HCT116 (cell line): ENCODE measurements at regions not wholly inside any gene's neighbourhood (a gene's known extent, or its start where the extent isn't known, plus 50 kb on each side); places are given as distances from the start of the nearest gene placed in this dataset.

Experiments used
- ATAC-seq: fragments of 200-7000 bp; cut with Tn5 transposase; 2 replicates; pipeline ENCODE4 v1.9.1; 2020; ENCODE audit warnings: mild to moderate bottlenecking, moderate library complexity
- BruUV-seq: library from RNA; stranded (reverse); fragments of 400-500 nt; replicated peaks from 2 replicates; lab custom pipeline; 2021; lab: Mats Ljungman, UMichigan
- CTCF ChIA-PET: fragments of 300-600 bp; sonication (Branson Sonifier 250); formaldehyde crosslinking; loops from one replicate; lab custom pipeline; 2021; ENCODE audit warnings: antibody characterized with exemption; lab: Charles Lee
- POLR2A ChIA-PET: fragments of 300-600, 350-600 bp; sonication (Branson Sonifier 250); formaldehyde crosslinking; loops from one replicate; lab custom pipeline; 2021; ENCODE audit warnings: antibody characterized with exemption; lab: Charles Lee
- RAD21 ChIA-PET, 2 experiments: fragments of 300-600 bp; sonication (Branson Sonifier 250); formaldehyde crosslinking; loops; one replicate each; lab custom pipeline; 2023; ENCODE audit warnings: low total read pairs in 2 of 2; ENCODE audit not compliant: uncharacterized antibody in 2 of 2, unreplicated experiment in 2 of 2, low non-redundant PET in 1 of 2; lab: Charles Lee
- DNase-seq: peaks from one replicate; pipeline ENCODE4 v3.0.0-alpha.2; 2010; ENCODE audit warnings: low read depth, low spot score
- H2AFZ ChIP-seq: fragments of 200-600 bp; shearing (Covaris generic), sonication (generic); 2 replicates; pipeline ENCODE4 v1.6.1; 2017; ENCODE audit warnings: low read depth, mixed run types, mixed read lengths, antibody characterized with exemption, low read length; ENCODE audit not compliant: poor library complexity, severe bottlenecking
- H3K27ac ChIP-seq: 2 replicates; pipeline ENCODE4 v1.5.1; 2012; ENCODE audit warnings: low read depth, low read length
- H3K27me3 ChIP-seq: fragments of 200-600 bp; sonication (generic); 2 replicates; pipeline ENCODE4 v1.6.1; 2016; ENCODE audit warnings: mixed run types, low read length, mixed read lengths; ENCODE audit not compliant: insufficient read depth
- H3K36me3 ChIP-seq, 2 experiments: fragments of 200-500 bp in 1 of 2; fragments of 200-600 bp in 1 of 2; sonication (Bioruptor generic) in 1 of 2; sonication (generic) in 1 of 2; 2 replicates each; pipeline versions ENCODE4 v1.5.1 to v1.6.1; 2014 to 2016; ENCODE audit warnings: low read length in 2 of 2, inconsistent platforms in 1 of 2, mixed read lengths in 1 of 2, mixed run types in 1 of 2; ENCODE audit not compliant: insufficient read depth in 2 of 2, control insufficient read depth in 1 of 2
- H3K4me1 ChIP-seq, 2 experiments: fragments of 200-600 bp in 1 of 2; sonication (generic) in 1 of 2; 2 replicates each; pipeline versions ENCODE4 v1.5.1 to v1.6.1; 2012 to 2017; ENCODE audit warnings: low read length in 2 of 2, inconsistent platforms in 1 of 2, mild to moderate bottlenecking in 1 of 2, mixed read lengths in 1 of 2, mixed run types in 1 of 2, moderate library complexity in 1 of 2; ENCODE audit not compliant: insufficient read depth in 2 of 2, control insufficient read depth in 1 of 2
- H3K4me2 ChIP-seq: fragments of 200-600 bp; sonication (generic); 2 replicates; pipeline ENCODE4 v1.6.1; 2017; ENCODE audit warnings: mixed run types, low read length, mixed read lengths
- H3K4me3 ChIP-seq, 2 experiments: fragments of 200-600 bp in 1 of 2; sonication (generic) in 1 of 2; replicated peaks in 1 of 2; 2 replicates each; pipeline ENCODE4 v1.5.1; 2011 to 2016; ENCODE audit warnings: low read length in 2 of 2, control low read depth in 1 of 2, low read depth in 1 of 2, mild to moderate bottlenecking in 1 of 2, mixed read lengths in 1 of 2, mixed run types in 1 of 2
- H3K79me2 ChIP-seq: fragments of 200-600 bp; sonication (generic); 2 replicates; pipeline ENCODE4 v1.6.1; 2017; ENCODE audit warnings: mild to moderate bottlenecking, mixed run types, low read length, moderate library complexity, mixed read lengths; ENCODE audit not compliant: insufficient read depth
- H3K9ac ChIP-seq: fragments of 200-600 bp; sonication (generic); 2 replicates; pipeline ENCODE4 v1.6.1; 2016; ENCODE audit warnings: low read length, mixed read lengths
- H3K9me2 ChIP-seq: fragments of 200-600 bp; sonication (generic), shearing (Covaris generic); 2 replicates; pipeline ENCODE4 v1.6.1; 2017; ENCODE audit warnings: mixed run types, mild to moderate bottlenecking, moderate library complexity; ENCODE audit not compliant: insufficient read depth
- H3K9me3 ChIP-seq, 2 experiments: fragments of 200-500 bp in 1 of 2; fragments of 200-600 bp in 1 of 2; sonication (Bioruptor generic) in 1 of 2; sonication (generic) in 1 of 2; 2 replicates each; pipeline ENCODE4 v1.6.1; 2014 to 2017; ENCODE audit warnings: low read length in 2 of 2, mixed read lengths in 2 of 2, inconsistent platforms in 1 of 2, low read depth in 1 of 2, mild to moderate bottlenecking in 1 of 2, mixed run types in 1 of 2, moderate library complexity in 1 of 2; ENCODE audit not compliant: control insufficient read depth in 1 of 2, insufficient read depth in 1 of 2
- H4K20me1 ChIP-seq: fragments of 200-600 bp; sonication (generic), shearing (Covaris generic); 2 replicates; pipeline ENCODE4 v1.6.1; 2017; ENCODE audit warnings: mixed run types, mild to moderate bottlenecking, moderate library complexity; ENCODE audit not compliant: insufficient read depth
- ATF3 ChIP-seq: IDR thresholded peaks from 2 replicates; pipeline ENCODE4 v1.6.1; 2012
- CBX3 ChIP-seq: IDR thresholded peaks from 2 replicates; pipeline ENCODE4 v1.6.1; 2012; ENCODE audit warnings: low read depth
- ELF1 ChIP-seq: IDR thresholded peaks from 2 replicates; pipeline ENCODE4 v1.6.1; 2012; ENCODE audit warnings: low read depth, borderline replicate concordance
- EZH2 ChIP-seq: fragments of 200-600 bp; sonication (generic); IDR thresholded peaks from 2 replicates; pipeline ENCODE4 v1.6.1; 2017; ENCODE audit warnings: antibody characterized with exemption, mixed run types
- EZH2phosphoT487 ChIP-seq: fragments of 200-600 bp; IDR thresholded peaks from 2 replicates; pipeline ENCODE4 v1.6.1; 2018; ENCODE audit warnings: antibody characterized with exemption, borderline replicate concordance
- FOSL1 ChIP-seq: IDR thresholded peaks from 2 replicates; pipeline ENCODE4 v1.6.1; 2012; ENCODE audit warnings: low read depth
- JUND ChIP-seq: IDR thresholded peaks from 2 replicates; pipeline ENCODE4 v1.6.1; 2012
- RAD21 ChIP-seq: IDR thresholded peaks from 2 replicates; pipeline ENCODE4 v1.6.1; 2012; ENCODE audit warnings: low read depth, mild to moderate bottlenecking
- SP1 ChIP-seq: IDR thresholded peaks from 2 replicates; pipeline ENCODE4 v1.6.1; 2012; ENCODE audit warnings: low read depth
- YY1 ChIP-seq: IDR thresholded peaks from 2 replicates; pipeline ENCODE4 v1.6.1; 2011; ENCODE audit warnings: low read length, low read depth, moderate library complexity, mild to moderate bottlenecking; ENCODE audit not compliant: insufficient replicate concordance; ENCODE audit errors: extremely low read depth
- ZNF274 ChIP-seq: fragments of 200-500 bp; sonication (Bioruptor generic); IDR thresholded peaks from 2 replicates; pipeline ENCODE4 v1.6.1; 2014; ENCODE audit warnings: mild to moderate bottlenecking, low read depth, low read length, inconsistent platforms
- intact Hi-C: fragments of 100-400 bp; cut with micrococcal nuclease; formaldehyde crosslinking; loops from 2 replicates; pipeline ENCODE4 v1.10.0; 2022
- TF ChIP-seq, protein P1 (sequence below): IDR thresholded peaks from 2 replicates; pipeline ENCODE4 v1.6.1; 2011; ENCODE audit warnings: mild to moderate bottlenecking, low read length, moderate library complexity; ENCODE audit not compliant: insufficient replicate concordance; ENCODE audit errors: extremely low read depth

DNA sequence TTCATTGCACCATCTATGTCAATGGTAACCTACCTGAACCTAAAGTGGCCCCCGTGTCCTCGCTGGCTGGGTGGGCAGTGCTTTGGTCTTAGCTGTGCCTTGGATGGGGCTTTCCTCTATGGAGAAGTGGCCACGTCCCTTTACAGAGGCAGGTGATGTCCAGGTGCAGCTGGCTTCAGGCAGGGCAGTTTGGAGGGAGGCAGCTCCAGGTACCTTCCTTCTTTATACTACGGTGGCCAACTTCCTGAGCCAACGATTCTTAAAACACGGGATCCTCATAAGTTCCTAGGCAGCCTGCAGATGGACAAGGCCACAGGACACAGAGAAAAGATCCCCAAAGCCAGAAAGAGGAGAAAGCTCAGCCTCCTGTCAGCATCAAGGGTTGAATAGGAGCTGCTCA, 517.3 kb upstream of the HS6ST1 start:
- CTCF ChIA-PET, result no interaction called here
- no peak overlapping the region for H3K4me3 ChIP-seq
- POLR2A ChIA-PET, result no interaction called here

More for the DNA sequence above, 517.3 kb upstream of the HS6ST1 start:
- H2AFZ ChIP-seq, result no peak overlapping the region
- H3K9me3 ChIP-seq, result no peaks in the 10 kb centered on the region
- RAD21 ChIA-PET, result no interaction called here
- H3K9ac ChIP-seq, result no peak overlapping the region
- no peaks in the 10 kb centered on the region for H3K4me1 ChIP-seq
- no peak for ATAC-seq
- no peaks in the 10 kb centered on the region for H3K79me2 ChIP-seq
- H3K36me3 ChIP-seq, result no peaks in the 10 kb centered on the region
- no peak overlapping the region for H3K27ac ChIP-seq
- H3K4me2 ChIP-seq, result no peak overlapping the region
- no peaks in the 10 kb centered on the region for H4K20me1 ChIP-seq
- H3K27me3 ChIP-seq, result peaks cover 24% of the 10 kb centered on the region
- H3K9me2 ChIP-seq, result no peaks in the 10 kb centered on the region
- DNase-seq, result no peak
- intact Hi-C loops, result no loop called here
- no TSS peak for BruUV-seq
- no peak for TF ChIP-seq JUND
- TF ChIP-seq ELF1, result no peak
- TF ChIP-seq RAD21, result no peak
- TF ChIP-seq YY1, result no peak
- no peak for TF ChIP-seq EZH2phosphoT487
- no peak for TF ChIP-seq SP1
- no peak for TF ChIP-seq CBX3
- no peak for TF ChIP-seq ATF3
- TF ChIP-seq ZNF274, result no peak
- TF ChIP-seq, protein P1, sequence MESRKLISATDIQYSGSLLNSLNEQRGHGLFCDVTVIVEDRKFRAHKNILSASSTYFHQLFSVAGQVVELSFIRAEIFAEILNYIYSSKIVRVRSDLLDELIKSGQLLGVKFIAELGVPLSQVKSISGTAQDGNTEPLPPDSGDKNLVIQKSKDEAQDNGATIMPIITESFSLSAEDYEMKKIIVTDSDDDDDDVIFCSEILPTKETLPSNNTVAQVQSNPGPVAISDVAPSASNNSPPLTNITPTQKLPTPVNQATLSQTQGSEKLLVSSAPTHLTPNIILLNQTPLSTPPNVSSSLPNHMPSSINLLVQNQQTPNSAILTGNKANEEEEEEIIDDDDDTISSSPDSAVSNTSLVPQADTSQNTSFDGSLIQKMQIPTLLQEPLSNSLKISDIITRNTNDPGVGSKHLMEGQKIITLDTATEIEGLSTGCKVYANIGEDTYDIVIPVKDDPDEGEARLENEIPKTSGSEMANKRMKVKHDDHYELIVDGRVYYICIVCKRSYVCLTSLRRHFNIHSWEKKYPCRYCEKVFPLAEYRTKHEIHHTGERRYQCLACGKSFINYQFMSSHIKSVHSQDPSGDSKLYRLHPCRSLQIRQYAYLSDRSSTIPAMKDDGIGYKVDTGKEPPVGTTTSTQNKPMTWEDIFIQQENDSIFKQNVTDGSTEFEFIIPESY, result no peak
- TF ChIP-seq EZH2, result no peak
- no peak for TF ChIP-seq FOSL1
